Ishikawa (cell line): ENCODE measurements at regions not wholly inside any gene's neighbourhood (a gene's known extent, or its start where the extent isn't known, plus 50 kb on each side); places are given as distances from the start of the nearest gene placed in this dataset.

Experiments
- CEBPB ChIP-seq: IDR thresholded peaks from 2 replicates; pipeline ENCODE4 v1.6.1; 2012
- CREB1 ChIP-seq: IDR thresholded peaks from 2 replicates; pipeline ENCODE4 v1.6.1; 2012; ENCODE audit warnings: low read depth
- EGR1 ChIP-seq: IDR thresholded peaks from 2 replicates; pipeline ENCODE4 v1.6.1; 2012
- EP300 ChIP-seq: IDR thresholded peaks from 2 replicates; pipeline ENCODE4 v1.6.1; 2012; ENCODE audit warnings: borderline replicate concordance
- FOXM1 ChIP-seq: IDR thresholded peaks from 2 replicates; pipeline ENCODE4 v1.6.1; 2012; ENCODE audit warnings: low read depth, borderline replicate concordance
- NFIC ChIP-seq: IDR thresholded peaks from 2 replicates; pipeline ENCODE4 v1.6.1; 2012
- RAD21 ChIP-seq: IDR thresholded peaks from 2 replicates; pipeline ENCODE4 v1.6.1; 2012; ENCODE audit warnings: low read depth
- TAF1 ChIP-seq: IDR thresholded peaks from 2 replicates; pipeline ENCODE4 v1.6.1; 2012; ENCODE audit warnings: low read depth, mild to moderate bottlenecking
- TCF12 ChIP-seq: IDR thresholded peaks from 2 replicates; pipeline ENCODE4 v1.6.1; 2012; ENCODE audit warnings: low read depth
- TEAD4 ChIP-seq: IDR thresholded peaks from 2 replicates; pipeline ENCODE4 v1.6.1; 2012
- YY1 ChIP-seq: IDR thresholded peaks from 2 replicates; pipeline ENCODE4 v1.6.1; 2012; ENCODE audit warnings: low read depth
- ZBTB7A ChIP-seq: IDR thresholded peaks from 2 replicates; pipeline ENCODE4 v1.6.1; 2012; ENCODE audit warnings: low read depth
- TF ChIP-seq, protein P1 (sequence below): IDR thresholded peaks from 2 replicates; pipeline ENCODE4 v1.6.1; 2012; ENCODE audit warnings: low read depth, mild to moderate bottlenecking
- TF ChIP-seq, protein P2 (sequence below): IDR thresholded peaks from 2 replicates; pipeline ENCODE4 v1.6.1; 2012
- TF ChIP-seq, protein P3 (sequence below): IDR thresholded peaks from 2 replicates; pipeline ENCODE4 v1.6.1; 2012

DNA sequence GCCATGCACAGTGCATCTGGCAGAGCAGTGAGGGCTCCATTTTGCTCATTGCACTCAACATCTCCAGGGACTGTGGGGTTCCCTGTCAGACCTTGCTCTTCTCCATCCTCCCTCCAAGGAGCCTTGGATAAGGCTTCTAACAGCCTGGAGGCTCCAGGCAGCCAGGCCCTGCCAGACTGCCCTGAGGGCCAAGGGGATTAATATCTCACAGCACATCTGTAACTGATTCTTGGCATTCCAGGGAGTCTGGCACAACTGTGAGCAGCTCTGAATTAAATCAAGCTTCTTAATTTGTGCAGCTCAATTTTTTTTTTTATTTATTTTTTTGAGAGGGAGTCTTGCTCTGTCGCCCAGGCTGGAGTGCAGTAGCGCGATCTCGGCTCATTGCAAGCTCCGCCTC, 224.5 kb upstream of the PGRMC2 start:
- TF ChIP-seq EGR1 (no peak), FOXM1 (no peak), EP300 (no peak), CEBPB (no peak), YY1 (no peak), ZBTB7A (no peak), NFIC (no peak)
- TF ChIP-seq, protein P1, sequence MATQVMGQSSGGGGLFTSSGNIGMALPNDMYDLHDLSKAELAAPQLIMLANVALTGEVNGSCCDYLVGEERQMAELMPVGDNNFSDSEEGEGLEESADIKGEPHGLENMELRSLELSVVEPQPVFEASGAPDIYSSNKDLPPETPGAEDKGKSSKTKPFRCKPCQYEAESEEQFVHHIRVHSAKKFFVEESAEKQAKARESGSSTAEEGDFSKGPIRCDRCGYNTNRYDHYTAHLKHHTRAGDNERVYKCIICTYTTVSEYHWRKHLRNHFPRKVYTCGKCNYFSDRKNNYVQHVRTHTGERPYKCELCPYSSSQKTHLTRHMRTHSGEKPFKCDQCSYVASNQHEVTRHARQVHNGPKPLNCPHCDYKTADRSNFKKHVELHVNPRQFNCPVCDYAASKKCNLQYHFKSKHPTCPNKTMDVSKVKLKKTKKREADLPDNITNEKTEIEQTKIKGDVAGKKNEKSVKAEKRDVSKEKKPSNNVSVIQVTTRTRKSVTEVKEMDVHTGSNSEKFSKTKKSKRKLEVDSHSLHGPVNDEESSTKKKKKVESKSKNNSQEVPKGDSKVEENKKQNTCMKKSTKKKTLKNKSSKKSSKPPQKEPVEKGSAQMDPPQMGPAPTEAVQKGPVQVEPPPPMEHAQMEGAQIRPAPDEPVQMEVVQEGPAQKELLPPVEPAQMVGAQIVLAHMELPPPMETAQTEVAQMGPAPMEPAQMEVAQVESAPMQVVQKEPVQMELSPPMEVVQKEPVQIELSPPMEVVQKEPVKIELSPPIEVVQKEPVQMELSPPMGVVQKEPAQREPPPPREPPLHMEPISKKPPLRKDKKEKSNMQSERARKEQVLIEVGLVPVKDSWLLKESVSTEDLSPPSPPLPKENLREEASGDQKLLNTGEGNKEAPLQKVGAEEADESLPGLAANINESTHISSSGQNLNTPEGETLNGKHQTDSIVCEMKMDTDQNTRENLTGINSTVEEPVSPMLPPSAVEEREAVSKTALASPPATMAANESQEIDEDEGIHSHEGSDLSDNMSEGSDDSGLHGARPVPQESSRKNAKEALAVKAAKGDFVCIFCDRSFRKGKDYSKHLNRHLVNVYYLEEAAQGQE: no peak
- TF ChIP-seq, protein P2, sequence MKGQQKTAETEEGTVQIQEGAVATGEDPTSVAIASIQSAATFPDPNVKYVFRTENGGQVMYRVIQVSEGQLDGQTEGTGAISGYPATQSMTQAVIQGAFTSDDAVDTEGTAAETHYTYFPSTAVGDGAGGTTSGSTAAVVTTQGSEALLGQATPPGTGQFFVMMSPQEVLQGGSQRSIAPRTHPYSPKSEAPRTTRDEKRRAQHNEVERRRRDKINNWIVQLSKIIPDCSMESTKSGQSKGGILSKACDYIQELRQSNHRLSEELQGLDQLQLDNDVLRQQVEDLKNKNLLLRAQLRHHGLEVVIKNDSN: no peak
- TF ChIP-seq, protein P3, sequence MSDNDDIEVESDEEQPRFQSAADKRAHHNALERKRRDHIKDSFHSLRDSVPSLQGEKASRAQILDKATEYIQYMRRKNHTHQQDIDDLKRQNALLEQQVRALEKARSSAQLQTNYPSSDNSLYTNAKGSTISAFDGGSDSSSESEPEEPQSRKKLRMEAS: no peak

DNA sequence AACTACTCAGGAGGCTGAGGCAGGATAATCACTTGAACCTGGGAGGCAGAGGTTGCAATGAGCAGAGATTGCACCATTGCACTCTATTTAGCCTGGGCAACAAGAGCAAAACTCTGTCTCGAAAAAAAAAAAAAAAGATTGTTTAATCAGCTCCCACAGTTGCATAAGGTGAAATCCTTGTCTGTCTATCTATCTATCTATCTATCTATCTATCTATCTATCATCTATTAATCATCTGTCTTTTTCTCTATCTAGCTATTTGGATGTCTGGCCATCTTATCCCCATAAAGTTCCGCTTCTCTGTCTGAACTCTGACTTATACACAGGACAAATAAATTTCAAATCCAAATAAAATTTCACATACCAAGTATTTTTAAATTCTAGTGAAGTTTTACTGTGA, 223.2 kb upstream of the PGRMC2 start:
- TF ChIP-seq ZBTB7A (no peak), EGR1 (no peak), TEAD4 (no peak), TCF12 (no peak), CREB1 (no peak), TAF1 (no peak), NFIC (no peak), CEBPB (no peak), EP300 (no peak), RAD21 (no peak), YY1 (no peak), FOXM1 (no peak)
- TF ChIP-seq, protein P1: no peak
- TF ChIP-seq, protein P3: no peak
- TF ChIP-seq, protein P2: no peak

DNA sequence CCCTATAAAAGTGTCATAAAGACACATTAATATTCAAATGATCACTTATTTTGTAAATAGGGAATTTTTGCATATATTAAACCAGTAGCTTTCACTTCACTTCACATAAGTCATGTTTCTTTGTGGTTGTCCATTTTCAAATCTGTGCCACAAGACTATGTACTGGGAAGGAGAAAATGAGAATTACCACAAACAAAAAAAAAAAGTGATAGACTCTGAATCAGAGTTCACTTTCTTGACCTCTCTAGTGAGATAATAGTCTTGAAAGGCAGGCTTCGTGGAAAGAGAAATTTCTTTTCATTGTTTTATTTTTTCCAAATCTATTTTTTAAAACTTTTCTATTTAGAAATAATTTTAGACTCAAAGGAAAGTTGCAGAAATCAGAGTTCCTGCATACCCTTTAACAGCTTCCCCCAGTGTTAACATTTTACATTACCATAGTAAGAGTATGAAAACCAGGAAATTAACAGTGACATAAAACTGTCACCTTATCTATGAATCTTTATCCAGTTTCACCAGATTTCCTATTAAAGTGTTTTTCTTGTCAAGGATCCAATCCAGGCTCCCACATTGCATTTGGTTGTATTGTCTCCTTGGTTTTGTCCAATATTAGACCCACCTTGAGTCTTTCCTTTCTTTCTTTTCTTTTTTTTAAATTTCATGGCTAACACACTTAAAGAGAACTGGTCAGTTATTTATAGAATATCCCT, 215.4 kb upstream of the PGRMC2 start:
- TF ChIP-seq TEAD4: no peak
- TF ChIP-seq, protein P3: no peak
- TF ChIP-seq YY1: no peak
- TF ChIP-seq ZBTB7A: no peak
- no peak for TF ChIP-seq EGR1
- TF ChIP-seq EP300: no peak
- TF ChIP-seq RAD21: no peak
- no peak for TF ChIP-seq NFIC
- TF ChIP-seq TAF1: no peak
- no peak for TF ChIP-seq CREB1
- TF ChIP-seq TCF12: no peak
- TF ChIP-seq, protein P1: no peak
- TF ChIP-seq CEBPB: no peak
- no peak for TF ChIP-seq FOXM1
- TF ChIP-seq, protein P2: no peak

DNA sequence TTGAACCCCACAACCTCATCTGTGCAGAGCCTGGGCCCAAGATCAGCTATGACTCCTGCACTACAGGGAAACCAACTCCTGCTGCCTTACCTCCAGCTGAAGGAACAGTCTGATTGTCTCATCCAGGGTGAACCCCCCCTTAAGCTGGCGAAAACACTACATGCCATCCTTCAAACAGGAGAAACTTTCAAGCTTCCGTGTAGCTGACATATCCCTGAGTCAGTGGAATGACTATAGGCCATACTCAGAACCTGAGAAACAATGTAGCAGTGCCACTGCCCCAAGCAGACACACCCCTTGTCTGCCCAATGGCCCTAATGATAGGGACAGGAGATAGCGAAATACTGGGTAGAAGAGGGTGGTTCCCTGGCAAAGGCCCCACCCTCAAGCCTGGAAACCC, 213.6 kb upstream of the PGRMC2 start:
- TF ChIP-seq RAD21 (no peak), ZBTB7A (no peak), NFIC (no peak)
